ENCODE measurements at regions not wholly inside any gene's neighbourhood (a gene's known extent, or its start where the extent isn't known, plus 50 kb on each side); places are given as distances from the start of the nearest gene placed in this dataset.
A peak's percentile ranks its signal among the peaks of the same experiment; 100 is the strongest.

DNA sequence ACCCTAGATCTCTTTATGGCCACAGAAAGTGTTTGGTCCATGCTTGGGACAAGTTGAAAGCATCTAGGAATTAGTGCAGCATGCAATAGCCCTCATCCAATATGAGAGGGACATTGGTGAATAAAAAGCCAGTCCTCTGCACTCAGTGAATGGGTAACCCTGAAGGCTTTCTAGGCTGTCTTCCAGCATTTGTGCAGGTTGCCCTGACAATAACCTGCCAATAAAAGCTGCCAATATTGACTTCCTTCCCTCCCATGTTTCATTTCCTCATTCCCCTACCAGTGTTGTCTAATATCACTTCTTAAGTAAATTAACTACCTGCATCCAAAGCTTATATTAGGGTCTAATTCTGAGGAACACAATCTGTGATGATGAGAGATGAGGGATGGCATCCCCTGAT is 563.6 kb upstream of the NEGR1 start:
- DNase-seq, result no peak
- TF ChIP-seq, protein P1, sequence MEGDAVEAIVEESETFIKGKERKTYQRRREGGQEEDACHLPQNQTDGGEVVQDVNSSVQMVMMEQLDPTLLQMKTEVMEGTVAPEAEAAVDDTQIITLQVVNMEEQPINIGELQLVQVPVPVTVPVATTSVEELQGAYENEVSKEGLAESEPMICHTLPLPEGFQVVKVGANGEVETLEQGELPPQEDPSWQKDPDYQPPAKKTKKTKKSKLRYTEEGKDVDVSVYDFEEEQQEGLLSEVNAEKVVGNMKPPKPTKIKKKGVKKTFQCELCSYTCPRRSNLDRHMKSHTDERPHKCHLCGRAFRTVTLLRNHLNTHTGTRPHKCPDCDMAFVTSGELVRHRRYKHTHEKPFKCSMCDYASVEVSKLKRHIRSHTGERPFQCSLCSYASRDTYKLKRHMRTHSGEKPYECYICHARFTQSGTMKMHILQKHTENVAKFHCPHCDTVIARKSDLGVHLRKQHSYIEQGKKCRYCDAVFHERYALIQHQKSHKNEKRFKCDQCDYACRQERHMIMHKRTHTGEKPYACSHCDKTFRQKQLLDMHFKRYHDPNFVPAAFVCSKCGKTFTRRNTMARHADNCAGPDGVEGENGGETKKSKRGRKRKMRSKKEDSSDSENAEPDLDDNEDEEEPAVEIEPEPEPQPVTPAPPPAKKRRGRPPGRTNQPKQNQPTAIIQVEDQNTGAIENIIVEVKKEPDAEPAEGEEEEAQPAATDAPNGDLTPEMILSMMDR (conservative IDR thresholded peaks at IDR 0.05), result no peak
- no peak overlapping the region for H3K27ac ChIP-seq (ENCODE audit: low read depth, low read length)
- H3K4me1 ChIP-seq (ENCODE audit: control insufficient read depth, insufficient read depth, low read length), result no peaks in the 10 kb centered on the region
- Mint-ChIP-seq H3K36me3 (ENCODE audit: low read depth) (no peaks in the 10 kb centered on the region), H3K27me3 (ENCODE audit: insufficient read depth) (no peaks in the 10 kb centered on the region), H3K4me1 (peaks cover 4% of the 10 kb centered on the region), H3K27ac (no peak overlapping the region), H3K9me3 (no peaks in the 10 kb centered on the region), H3K4me3 (no peak overlapping the region)
- no peak overlapping the region for H3K4me3 ChIP-seq (ENCODE audit: low read length)
- H3K9me3 ChIP-seq (ENCODE audit: control insufficient read depth, low read length), result no peaks in the 10 kb centered on the region
- no peaks in the 10 kb centered on the region for H3K36me3 ChIP-seq (ENCODE audit: control insufficient read depth, insufficient read depth, low read length)
- no peak overlapping the region for H3K9ac ChIP-seq (ENCODE audit: extremely low read depth, low read length, poor library complexity, severe bottlenecking)
- H3K27me3 ChIP-seq (ENCODE audit: control insufficient read depth, insufficient read depth, low read length, poor library complexity, severe bottlenecking), result no peaks in the 10 kb centered on the region

DNA sequence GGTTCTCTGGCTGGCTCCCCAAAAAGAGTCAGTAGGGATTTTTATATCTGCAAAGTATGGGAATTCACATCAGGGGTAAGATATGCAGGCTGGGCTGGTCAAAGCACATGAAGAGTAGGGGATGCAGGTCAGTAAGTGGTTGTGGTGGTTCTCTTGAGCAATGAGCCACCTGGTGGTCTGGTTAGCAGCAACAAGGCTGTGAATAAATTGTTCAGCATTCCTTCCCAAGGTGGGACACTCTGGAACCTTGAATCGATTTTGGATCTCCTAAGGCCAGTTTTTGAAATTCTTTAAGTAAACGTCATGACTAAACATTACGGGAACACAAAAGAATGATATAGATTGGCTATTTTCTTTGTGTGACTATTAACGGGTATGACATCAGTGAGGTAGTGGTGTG is 563.0 kb upstream of the NEGR1 start:
- H3K4me1 Mint-ChIP-seq, result peaks cover 4% of the 10 kb centered on the region
- no peak overlapping the region for H3K4me3 Mint-ChIP-seq
- Histone ChIP-seq H3K36me3 (ENCODE audit: control insufficient read depth, insufficient read depth, low read length) (no peaks in the 10 kb centered on the region), H3K9ac (ENCODE audit: extremely low read depth, low read length, poor library complexity, severe bottlenecking) (no peak overlapping the region), H3K27me3 (ENCODE audit: control insufficient read depth, insufficient read depth, low read length, poor library complexity, severe bottlenecking) (no peaks in the 10 kb centered on the region), H3K27ac (ENCODE audit: low read depth, low read length) (no peak overlapping the region), H3K4me3 (ENCODE audit: low read length) (no peak overlapping the region), H3K4me1 (ENCODE audit: control insufficient read depth, insufficient read depth, low read length) (no peaks in the 10 kb centered on the region), H3K9me3 (ENCODE audit: control insufficient read depth, low read length) (no peaks in the 10 kb centered on the region)
- H3K36me3 Mint-ChIP-seq (ENCODE audit: low read depth), result no peaks in the 10 kb centered on the region
- TF ChIP-seq, protein P1 (conservative IDR thresholded peaks at IDR 0.05), result peak; percentile 83
- H3K27me3 Mint-ChIP-seq (ENCODE audit: insufficient read depth), result no peaks in the 10 kb centered on the region
- H3K27ac Mint-ChIP-seq, result no peak overlapping the region
- WGBS, 2 experiments (ENCODE audit: insufficient coverage in 1 of 2, insufficient read length in 1 of 2), result 80 to 89% methylated on average over 3 to 4 of the region's 4 CpGs
- H3K9me3 Mint-ChIP-seq, result no peaks in the 10 kb centered on the region
- DNase-seq, result peak; percentile 75

DNA sequence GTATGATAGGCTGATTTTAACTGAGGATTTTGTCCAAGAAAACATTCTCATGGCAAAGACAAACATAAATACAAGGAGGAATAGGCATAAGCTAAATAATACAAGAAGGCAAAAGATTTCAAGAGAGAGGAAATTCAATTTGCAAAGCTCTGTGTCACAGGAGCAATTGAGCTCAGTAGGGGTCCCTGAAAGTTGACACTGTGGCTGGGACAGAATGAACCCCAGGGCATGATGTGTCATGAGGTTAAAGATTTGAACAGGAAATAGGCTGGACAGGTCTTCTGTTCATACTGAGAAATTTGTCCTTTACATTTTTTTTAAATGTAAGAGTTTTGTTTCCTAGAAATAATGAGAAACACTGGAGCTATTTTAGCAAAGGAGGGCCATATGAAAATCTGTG is 555.4 kb upstream of the NEGR1 start:
- Mint-ChIP-seq H3K36me3 (ENCODE audit: low read depth) (peaks cover 22% of the 10 kb centered on the region), H3K4me3 (no peak overlapping the region), H3K9me3 (peaks cover 44% of the 10 kb centered on the region), H3K27ac (no peak overlapping the region), H3K4me1 (peaks cover 4% of the 10 kb centered on the region), H3K27me3 (ENCODE audit: insufficient read depth) (no peaks in the 10 kb centered on the region)
- H3K27ac ChIP-seq (ENCODE audit: low read depth, low read length), result no peak overlapping the region
- H3K27me3 ChIP-seq (ENCODE audit: control insufficient read depth, insufficient read depth, low read length, poor library complexity, severe bottlenecking), result no peaks in the 10 kb centered on the region
- no peaks in the 10 kb centered on the region for H3K4me1 ChIP-seq (ENCODE audit: control insufficient read depth, insufficient read depth, low read length)
- H3K36me3 ChIP-seq (ENCODE audit: control insufficient read depth, insufficient read depth, low read length), result no peaks in the 10 kb centered on the region
- H3K9me3 ChIP-seq (ENCODE audit: control insufficient read depth, low read length), result peaks cover 13% of the 10 kb centered on the region
- no peak overlapping the region for H3K4me3 ChIP-seq (ENCODE audit: low read length)
- no peak overlapping the region for H3K9ac ChIP-seq (ENCODE audit: extremely low read depth, low read length, poor library complexity, severe bottlenecking)
- DNase-seq, result peak; percentile 57
- TF ChIP-seq, protein P1 (conservative IDR thresholded peaks at IDR 0.05), result no peak

Measured in endodermal cell (in vitro differentiated cells).